ENCODE measurements at regions not wholly inside any gene's neighbourhood (a gene's known extent, or its start where the extent isn't known, plus 50 kb on each side); places are given as distances from the start of the nearest gene placed in this dataset.

DNA sequence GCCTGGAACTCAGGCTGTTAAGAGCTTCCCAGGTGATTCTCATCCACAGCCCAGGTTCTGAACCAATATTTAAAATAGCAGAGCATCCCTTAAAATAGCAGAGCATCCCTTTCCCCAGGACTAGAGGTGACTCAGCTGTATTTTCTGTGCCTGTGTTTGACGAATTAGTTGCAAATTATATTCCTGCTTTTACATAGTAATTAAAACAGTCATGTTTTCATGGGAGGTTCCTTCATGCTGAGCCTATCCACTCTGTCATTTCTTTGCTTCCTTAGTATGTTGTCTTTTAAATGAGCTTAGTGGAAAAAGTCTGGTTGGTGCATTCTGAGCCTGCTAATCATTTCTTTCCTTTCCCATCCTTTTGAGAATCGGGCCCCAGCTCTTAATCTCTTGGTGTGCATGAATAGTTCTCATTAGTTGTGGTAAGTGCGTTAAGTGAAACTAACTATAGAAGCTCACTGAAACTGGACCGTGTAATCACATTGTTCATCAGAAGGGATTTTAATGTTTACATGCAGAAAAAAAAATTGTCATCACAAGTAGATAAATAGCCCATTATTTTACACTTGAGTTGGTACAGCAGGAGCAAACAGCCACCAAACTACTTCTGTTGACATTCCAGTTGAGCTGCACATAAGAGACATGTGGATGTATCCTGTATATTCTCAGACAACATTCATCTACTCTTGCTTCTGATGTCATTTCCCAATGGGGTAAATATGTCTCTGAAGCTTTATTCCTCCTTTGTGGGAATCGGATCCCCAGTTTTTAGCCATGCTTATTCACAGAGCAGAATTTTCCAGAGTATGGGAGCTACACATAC lies 596.9 kb upstream of the WWC1 start:
- no peak for TF ChIP-seq ZFX (IDR thresholded peaks at IDR 0.05; ENCODE audit: borderline replicate concordance)
- TF ChIP-seq, protein P1, sequence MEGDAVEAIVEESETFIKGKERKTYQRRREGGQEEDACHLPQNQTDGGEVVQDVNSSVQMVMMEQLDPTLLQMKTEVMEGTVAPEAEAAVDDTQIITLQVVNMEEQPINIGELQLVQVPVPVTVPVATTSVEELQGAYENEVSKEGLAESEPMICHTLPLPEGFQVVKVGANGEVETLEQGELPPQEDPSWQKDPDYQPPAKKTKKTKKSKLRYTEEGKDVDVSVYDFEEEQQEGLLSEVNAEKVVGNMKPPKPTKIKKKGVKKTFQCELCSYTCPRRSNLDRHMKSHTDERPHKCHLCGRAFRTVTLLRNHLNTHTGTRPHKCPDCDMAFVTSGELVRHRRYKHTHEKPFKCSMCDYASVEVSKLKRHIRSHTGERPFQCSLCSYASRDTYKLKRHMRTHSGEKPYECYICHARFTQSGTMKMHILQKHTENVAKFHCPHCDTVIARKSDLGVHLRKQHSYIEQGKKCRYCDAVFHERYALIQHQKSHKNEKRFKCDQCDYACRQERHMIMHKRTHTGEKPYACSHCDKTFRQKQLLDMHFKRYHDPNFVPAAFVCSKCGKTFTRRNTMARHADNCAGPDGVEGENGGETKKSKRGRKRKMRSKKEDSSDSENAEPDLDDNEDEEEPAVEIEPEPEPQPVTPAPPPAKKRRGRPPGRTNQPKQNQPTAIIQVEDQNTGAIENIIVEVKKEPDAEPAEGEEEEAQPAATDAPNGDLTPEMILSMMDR (IDR thresholded peaks at IDR 0.05), result no peak
- no peak overlapping the region for H3K27ac ChIP-seq

DNA sequence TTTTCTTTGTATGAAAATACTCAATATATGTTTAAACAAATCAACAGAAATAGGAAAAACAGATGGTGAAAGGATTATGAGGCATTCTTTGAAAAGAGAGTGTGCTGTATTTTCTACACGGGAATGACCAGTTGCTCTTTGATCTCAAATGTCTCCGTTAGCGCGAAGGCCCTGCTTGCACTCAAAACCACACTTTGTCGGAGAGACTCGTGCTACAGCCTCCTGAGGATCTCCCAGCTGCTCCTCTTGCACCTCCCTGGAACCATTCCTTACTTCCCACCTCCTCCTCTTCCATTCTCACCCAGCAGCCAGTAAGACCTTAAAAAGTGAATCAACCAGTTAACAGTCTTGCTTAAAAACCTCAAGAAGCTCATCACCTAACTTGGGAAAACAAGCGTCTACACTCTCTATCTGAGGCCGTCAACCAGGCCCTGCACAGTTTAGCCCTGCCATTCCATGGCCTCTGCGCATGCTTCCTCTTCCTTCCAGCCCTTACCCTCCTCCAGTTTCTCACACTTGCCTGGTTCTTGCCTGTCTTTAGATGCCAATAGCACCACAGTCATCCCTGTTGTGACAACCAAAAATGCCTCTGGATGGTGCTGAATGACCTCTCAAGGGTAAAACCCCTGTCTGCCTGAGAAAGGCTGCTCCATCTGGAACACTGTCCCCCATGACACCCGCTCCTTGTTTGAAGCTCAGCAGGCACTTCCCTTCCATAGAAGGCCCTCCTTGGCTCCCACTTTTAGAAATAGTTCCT lies 594.7 kb upstream of the WWC1 start:
- no peak overlapping the region for H3K27ac ChIP-seq
- no peak for TF ChIP-seq ZFX (IDR thresholded peaks at IDR 0.05; ENCODE audit: borderline replicate concordance)
- TF ChIP-seq, protein P1 (IDR thresholded peaks at IDR 0.05), result no peak

DNA sequence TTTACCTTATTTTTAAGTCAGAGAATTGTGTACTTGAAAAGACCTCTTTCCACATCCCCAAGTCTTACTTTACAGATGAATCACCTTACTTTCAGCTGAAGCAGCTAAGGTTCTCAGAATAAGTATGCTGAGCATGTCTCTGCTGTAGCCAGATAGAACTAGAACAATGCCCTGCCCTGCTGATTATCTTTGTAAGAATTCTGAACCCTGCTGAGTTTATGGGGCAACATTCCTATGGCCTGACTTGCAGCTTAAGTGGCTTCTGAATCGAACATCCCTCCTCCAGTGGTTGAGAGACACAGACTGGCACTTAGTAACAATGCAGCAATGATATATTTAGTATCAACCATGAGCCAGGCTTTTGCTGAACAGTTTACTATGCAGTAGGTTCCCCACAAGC lies 592.0 kb upstream of the WWC1 start:
- H3K27ac ChIP-seq, result no peak overlapping the region
- TF ChIP-seq ZFX (IDR thresholded peaks at IDR 0.05; ENCODE audit: borderline replicate concordance), result no peak
- TF ChIP-seq, protein P1 (IDR thresholded peaks at IDR 0.05), result no peak

DNA sequence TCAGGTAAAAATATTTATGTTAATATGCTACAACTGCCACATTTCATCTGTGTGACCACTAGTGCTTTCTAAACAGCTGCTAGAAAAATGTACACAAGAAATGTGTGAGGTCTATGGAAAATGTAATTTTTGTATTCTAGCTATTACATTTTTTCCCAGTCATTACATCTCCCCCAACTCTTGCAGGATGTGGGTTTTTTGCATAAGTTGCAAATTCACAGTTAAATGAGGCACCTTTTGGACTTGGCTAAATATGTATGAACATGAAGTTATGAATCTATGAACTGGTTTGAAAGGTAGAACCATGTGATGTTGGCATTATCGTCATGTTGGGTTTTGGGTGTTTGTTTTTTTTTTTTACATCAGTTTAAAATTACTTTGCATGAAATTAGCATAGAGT lies 590.4 kb upstream of the WWC1 start:
- TF ChIP-seq, protein P1 (IDR thresholded peaks at IDR 0.05), result no peak
- no peak for TF ChIP-seq ZFX (IDR thresholded peaks at IDR 0.05; ENCODE audit: borderline replicate concordance)
- no peak overlapping the region for H3K27ac ChIP-seq

DNA sequence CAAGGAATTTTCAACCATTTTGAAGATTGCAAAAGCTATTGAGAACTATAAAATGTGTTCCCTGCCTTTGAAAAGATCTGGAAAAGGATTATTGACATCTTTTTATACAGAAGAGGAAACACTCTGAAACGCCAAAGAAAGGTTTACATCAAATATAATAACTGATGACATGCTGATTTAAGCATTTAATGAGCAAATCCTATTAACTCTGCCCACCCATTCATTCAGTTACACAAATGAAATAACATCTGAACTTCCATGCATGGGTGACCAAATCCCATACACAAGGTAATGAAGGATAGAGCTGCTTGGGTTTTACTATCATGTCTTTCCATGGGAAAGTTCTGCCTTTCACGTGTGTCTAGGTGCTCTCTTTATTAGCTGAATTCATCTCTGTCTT lies 589.4 kb upstream of the WWC1 start:
- no peak overlapping the region for H3K27ac ChIP-seq
- TF ChIP-seq, protein P1 (IDR thresholded peaks at IDR 0.05), result no peak
- TF ChIP-seq ZFX (IDR thresholded peaks at IDR 0.05; ENCODE audit: borderline replicate concordance), result no peak

DNA sequence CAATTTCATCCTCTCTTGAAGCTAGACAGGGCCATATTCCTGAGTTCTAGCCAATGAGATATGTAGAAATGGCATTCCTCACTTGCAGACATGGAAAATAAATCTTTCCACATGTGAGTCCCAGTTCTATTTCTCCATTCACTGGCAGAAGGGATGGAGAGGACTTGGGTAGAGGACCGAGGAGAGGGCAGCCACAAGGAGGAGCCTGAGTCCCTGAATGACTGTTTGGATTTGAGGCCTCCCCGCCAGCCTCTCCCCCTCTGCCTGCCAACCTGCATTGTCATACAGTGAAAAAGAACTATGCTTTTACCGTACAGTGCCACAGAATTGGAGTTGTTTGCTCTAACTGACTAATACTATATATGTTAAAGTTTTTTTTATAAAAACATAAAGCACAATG lies 583.0 kb upstream of the WWC1 start:
- H3K27ac ChIP-seq, result no peak overlapping the region

DNA sequence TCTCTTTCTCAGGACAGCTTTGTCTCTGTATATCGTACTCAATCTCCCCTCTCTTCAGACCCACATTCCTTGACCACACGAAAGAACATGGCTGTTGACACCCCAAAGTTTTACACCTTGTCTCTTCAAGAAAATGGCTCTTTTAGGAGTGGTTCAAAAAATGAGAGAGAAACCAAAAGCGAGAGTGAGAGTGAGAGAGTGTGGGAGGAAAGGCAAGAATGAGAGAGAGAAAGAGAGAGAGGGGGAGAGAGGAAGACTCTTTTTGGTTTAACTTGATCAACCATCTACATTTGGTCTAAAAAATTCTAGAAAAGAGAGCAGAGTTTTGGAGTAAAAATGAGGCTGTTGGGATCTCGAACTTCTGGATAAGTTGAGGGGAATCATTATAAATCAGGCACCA lies 581.8 kb upstream of the WWC1 start:
- TF ChIP-seq, protein P1 (IDR thresholded peaks at IDR 0.05), result no peak
- no peak for TF ChIP-seq ZFX (IDR thresholded peaks at IDR 0.05; ENCODE audit: borderline replicate concordance)
- no peak overlapping the region for H3K27ac ChIP-seq

More for the DNA sequence above, 583.0 kb upstream of the WWC1 start:
- TF ChIP-seq ZFX (IDR thresholded peaks at IDR 0.05; ENCODE audit: borderline replicate concordance), result no peak
